SK-N-SH treated with all-trans-retinoic acid at 6 μM for 48 hours (cell line): ENCODE measurements at regions not wholly inside any gene's neighbourhood (a gene's known extent, or its start where the extent isn't known, plus 50 kb on each side); places are given as distances from the start of the nearest gene placed in this dataset.

Experiments
- ATAC-seq: fragments of 200-7000 bp; cut with Tn5 transposase; 3 replicates; pipeline ENCODE4 v1.9.1; 2020; ENCODE audit warnings: mild to moderate bottlenecking, moderate library complexity
- ARNTL ChIP-seq: fragments of 450-650 bp; formaldehyde crosslinking; IDR thresholded peaks from 2 replicates; pipeline ENCODE4 v1.5.0; 2020; ENCODE audit warnings: low read depth, mild to moderate bottlenecking, moderate library complexity, borderline replicate concordance
- BACH2 ChIP-seq: fragments of 250-450 bp; sonication (Bioruptor Pico); IDR thresholded peaks from 2 replicates; pipeline ENCODE4 v1.9.0; 2021; ENCODE audit warnings: mild to moderate bottlenecking, borderline replicate concordance
- CSDC2 ChIP-seq: fragments of 250-450 bp; sonication (Bioruptor Pico); IDR thresholded peaks from 2 replicates; pipeline ENCODE4 v1.5.0; 2020; ENCODE audit warnings: mild to moderate bottlenecking, moderate library complexity
- ESRRG ChIP-seq: fragments of 250-450 bp; sonication (Bioruptor Pico); IDR thresholded peaks from 2 replicates; pipeline ENCODE4 v1.6.1; 2021; ENCODE audit warnings: mild to moderate bottlenecking
- GLIS3 ChIP-seq: fragments of 250-450 bp; sonication (Bioruptor Pico); IDR thresholded peaks from 2 replicates; pipeline ENCODE4 v1.5.0; 2020; ENCODE audit warnings: mild to moderate bottlenecking, moderate library complexity
- ISL1 ChIP-seq: fragments of 250-450 bp; sonication (Bioruptor Pico); IDR thresholded peaks from 2 replicates; pipeline ENCODE4 v2.1.2; 2022; ENCODE audit warnings: mild to moderate bottlenecking, moderate library complexity
- PPARA ChIP-seq: fragments of 250-450 bp; sonication (Bioruptor Pico); IDR thresholded peaks from 2 replicates; pipeline ENCODE4 v1.5.0; 2020; ENCODE audit warnings: mild to moderate bottlenecking, borderline replicate concordance
- RARB ChIP-seq: fragments of 250-450 bp; sonication (Bioruptor Pico); IDR thresholded peaks from 2 replicates; pipeline ENCODE4 v1.8.0; 2021; ENCODE audit warnings: mild to moderate bottlenecking, moderate library complexity
- SNAI2 ChIP-seq: fragments of 250-450 bp; sonication (Bioruptor Pico); IDR thresholded peaks from 2 replicates; pipeline ENCODE4 v1.5.0; 2020; ENCODE audit warnings: mild to moderate bottlenecking, moderate library complexity
- TCF4 ChIP-seq: fragments of 250-450 bp; sonication (Bioruptor Pico); IDR thresholded peaks from 2 replicates; pipeline ENCODE4 v1.8.0; 2021; ENCODE audit warnings: mild to moderate bottlenecking, moderate library complexity, borderline replicate concordance
- TOX ChIP-seq: fragments of 250-450 bp; sonication (Bioruptor Pico); IDR thresholded peaks from 2 replicates; pipeline ENCODE4 v1.8.0; 2021; ENCODE audit warnings: mild to moderate bottlenecking, moderate library complexity, borderline replicate concordance
- ZC3H10 ChIP-seq: fragments of 250-450 bp; sonication (Bioruptor Pico); IDR thresholded peaks from 2 replicates; pipeline ENCODE4 v1.5.1; 2021; ENCODE audit warnings: mild to moderate bottlenecking, moderate library complexity
- ZFP3 ChIP-seq: fragments of 250-450 bp; sonication (Bioruptor Pico); IDR thresholded peaks from 2 replicates; pipeline ENCODE4 v1.5.0; 2020; ENCODE audit warnings: mild to moderate bottlenecking, moderate library complexity
- ZFP30 ChIP-seq: fragments of 450-650 bp; formaldehyde crosslinking; IDR thresholded peaks from 2 replicates; pipeline ENCODE4 v1.5.0; 2022; ENCODE audit warnings: mild to moderate bottlenecking, moderate library complexity
- ZNF565 ChIP-seq: fragments of 450-650 bp; formaldehyde crosslinking; conservative IDR thresholded peaks from 2 replicates; pipeline ENCODE4 v1.5.0; 2020; ENCODE audit warnings: low read depth, mild to moderate bottlenecking, moderate library complexity
- ZNF70 ChIP-seq: fragments of 450-650 bp; formaldehyde crosslinking; IDR thresholded peaks from 2 replicates; pipeline ENCODE4 v1.5.0; 2020; ENCODE audit warnings: mild to moderate bottlenecking, moderate library complexity
- ZNF8 ChIP-seq: fragments of 450-650 bp; formaldehyde crosslinking; IDR thresholded peaks from 2 replicates; pipeline ENCODE4 v1.5.0; 2020; ENCODE audit warnings: mild to moderate bottlenecking, moderate library complexity
- TF ChIP-seq, protein P1 (sequence below): fragments of 250-450 bp; sonication (Bioruptor Pico); IDR thresholded peaks from 2 replicates; pipeline ENCODE4 v1.5.1; 2021; ENCODE audit warnings: mild to moderate bottlenecking, moderate library complexity
- TF ChIP-seq, protein P2 (sequence below): fragments of 250-450 bp; sonication (Bioruptor Pico); IDR thresholded peaks from 2 replicates; pipeline ENCODE4 v1.5.1; 2020; ENCODE audit warnings: low read depth, mild to moderate bottlenecking, moderate library complexity
- TF ChIP-seq, protein P3 (sequence below): fragments of 250-450 bp; sonication (Bioruptor Pico); IDR thresholded peaks from 2 replicates; pipeline ENCODE4 v1.8.0; 2020; ENCODE audit warnings: mild to moderate bottlenecking, moderate library complexity, borderline replicate concordance
- TF ChIP-seq, protein P4 (sequence below): fragments of 250-450 bp; sonication (Bioruptor Pico); IDR thresholded peaks from 2 replicates; pipeline ENCODE4 v1.8.0; 2021; ENCODE audit warnings: low read depth, mild to moderate bottlenecking, moderate library complexity, borderline replicate concordance
- TF ChIP-seq, protein P5 (sequence below): fragments of 250-450 bp; sonication (Bioruptor Pico); IDR thresholded peaks from 2 replicates; pipeline ENCODE4 v1.5.0; 2020; ENCODE audit warnings: mild to moderate bottlenecking, moderate library complexity

DNA sequence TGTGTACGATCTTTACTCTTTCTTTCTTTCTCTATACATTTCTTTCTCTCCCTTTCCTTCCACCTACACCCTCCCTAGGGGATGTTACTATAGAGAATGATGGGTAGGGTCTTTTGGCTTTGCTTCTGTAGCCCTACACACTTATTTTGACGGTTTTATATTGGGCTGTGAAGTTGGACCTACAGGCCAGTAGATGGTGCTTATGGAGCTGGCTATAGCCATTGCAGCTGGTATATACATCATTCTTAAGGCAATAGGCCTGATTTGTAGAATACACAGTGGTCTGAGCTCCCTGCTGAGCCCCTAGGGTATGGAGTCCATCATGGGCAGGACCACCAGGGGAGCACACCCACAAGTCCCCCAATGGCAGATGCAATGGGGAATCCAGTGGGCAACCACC, 1869.7 kb downstream of the STIM2 start (continued):
- TF ChIP-seq, protein P1, sequence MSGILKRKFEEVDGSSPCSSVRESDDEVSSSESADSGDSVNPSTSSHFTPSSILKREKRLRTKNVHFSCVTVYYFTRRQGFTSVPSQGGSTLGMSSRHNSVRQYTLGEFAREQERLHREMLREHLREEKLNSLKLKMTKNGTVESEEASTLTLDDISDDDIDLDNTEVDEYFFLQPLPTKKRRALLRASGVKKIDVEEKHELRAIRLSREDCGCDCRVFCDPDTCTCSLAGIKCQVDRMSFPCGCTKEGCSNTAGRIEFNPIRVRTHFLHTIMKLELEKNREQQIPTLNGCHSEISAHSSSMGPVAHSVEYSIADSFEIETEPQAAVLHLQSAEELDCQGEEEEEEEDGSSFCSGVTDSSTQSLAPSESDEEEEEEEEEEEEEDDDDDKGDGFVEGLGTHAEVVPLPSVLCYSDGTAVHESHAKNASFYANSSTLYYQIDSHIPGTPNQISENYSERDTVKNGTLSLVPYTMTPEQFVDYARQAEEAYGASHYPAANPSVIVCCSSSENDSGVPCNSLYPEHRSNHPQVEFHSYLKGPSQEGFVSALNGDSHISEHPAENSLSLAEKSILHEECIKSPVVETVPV (CRISPR knock-in tag) = no peak
- TF ChIP-seq ZNF565 (CRISPR knock-in tag) = no peak
- TF ChIP-seq, protein P2, sequence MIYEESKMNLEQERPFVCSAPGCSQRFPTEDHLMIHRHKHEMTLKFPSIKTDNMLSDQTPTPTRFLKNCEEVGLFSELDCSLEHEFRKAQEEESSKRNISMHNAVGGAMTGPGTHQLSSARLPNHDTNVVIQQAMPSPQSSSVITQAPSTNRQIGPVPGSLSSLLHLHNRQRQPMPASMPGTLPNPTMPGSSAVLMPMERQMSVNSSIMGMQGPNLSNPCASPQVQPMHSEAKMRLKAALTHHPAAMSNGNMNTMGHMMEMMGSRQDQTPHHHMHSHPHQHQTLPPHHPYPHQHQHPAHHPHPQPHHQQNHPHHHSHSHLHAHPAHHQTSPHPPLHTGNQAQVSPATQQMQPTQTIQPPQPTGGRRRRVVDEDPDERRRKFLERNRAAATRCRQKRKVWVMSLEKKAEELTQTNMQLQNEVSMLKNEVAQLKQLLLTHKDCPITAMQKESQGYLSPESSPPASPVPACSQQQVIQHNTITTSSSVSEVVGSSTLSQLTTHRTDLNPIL = no peak

DNA sequence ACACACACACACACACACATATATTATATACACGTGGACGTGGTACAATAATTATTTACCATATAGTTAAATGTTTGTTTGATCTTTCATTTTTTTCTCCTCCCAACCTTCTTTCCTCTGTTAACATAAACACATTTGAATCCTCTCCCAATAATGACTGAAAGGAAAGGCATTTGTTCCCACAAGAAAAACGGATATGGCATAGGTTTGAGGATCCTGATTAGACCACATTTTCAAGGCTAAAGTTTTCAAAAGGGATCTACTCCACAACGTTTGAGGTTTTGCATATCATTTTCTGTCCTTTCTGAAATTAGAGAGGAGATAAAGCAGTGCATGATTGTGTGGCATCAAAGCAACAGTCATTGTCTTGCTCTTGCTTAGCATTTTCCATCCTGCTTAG, 1883.4 kb downstream of the STIM2 start:
- TF ChIP-seq, protein P3, sequence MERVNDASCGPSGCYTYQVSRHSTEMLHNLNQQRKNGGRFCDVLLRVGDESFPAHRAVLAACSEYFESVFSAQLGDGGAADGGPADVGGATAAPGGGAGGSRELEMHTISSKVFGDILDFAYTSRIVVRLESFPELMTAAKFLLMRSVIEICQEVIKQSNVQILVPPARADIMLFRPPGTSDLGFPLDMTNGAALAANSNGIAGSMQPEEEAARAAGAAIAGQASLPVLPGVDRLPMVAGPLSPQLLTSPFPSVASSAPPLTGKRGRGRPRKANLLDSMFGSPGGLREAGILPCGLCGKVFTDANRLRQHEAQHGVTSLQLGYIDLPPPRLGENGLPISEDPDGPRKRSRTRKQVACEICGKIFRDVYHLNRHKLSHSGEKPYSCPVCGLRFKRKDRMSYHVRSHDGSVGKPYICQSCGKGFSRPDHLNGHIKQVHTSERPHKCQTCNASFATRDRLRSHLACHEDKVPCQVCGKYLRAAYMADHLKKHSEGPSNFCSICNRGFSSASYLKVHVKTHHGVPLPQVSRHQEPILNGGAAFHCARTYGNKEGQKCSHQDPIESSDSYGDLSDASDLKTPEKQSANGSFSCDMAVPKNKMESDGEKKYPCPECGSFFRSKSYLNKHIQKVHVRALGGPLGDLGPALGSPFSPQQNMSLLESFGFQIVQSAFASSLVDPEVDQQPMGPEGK (CRISPR knock-in tag) = no peak
- no peak for TF ChIP-seq PPARA (CRISPR knock-in tag)
- TF ChIP-seq ZFP30 (CRISPR knock-in tag) = no peak
- no peak for TF ChIP-seq TCF4 (CRISPR knock-in tag)
- TF ChIP-seq ISL1 (CRISPR knock-in tag) = no peak
- TF ChIP-seq, protein P4, sequence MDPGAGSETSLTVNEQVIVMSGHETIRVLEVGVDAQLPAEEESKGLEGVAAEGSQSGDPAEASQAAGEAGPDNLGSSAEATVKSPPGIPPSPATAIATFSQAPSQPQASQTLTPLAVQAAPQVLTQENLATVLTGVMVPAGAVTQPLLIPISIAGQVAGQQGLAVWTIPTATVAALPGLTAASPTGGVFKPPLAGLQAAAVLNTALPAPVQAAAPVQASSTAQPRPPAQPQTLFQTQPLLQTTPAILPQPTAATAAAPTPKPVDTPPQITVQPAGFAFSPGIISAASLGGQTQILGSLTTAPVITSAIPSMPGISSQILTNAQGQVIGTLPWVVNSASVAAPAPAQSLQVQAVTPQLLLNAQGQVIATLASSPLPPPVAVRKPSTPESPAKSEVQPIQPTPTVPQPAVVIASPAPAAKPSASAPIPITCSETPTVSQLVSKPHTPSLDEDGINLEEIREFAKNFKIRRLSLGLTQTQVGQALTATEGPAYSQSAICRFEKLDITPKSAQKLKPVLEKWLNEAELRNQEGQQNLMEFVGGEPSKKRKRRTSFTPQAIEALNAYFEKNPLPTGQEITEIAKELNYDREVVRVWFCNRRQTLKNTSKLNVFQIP = no peak
- TF ChIP-seq, protein P2 = no peak
- TF ChIP-seq ZNF8 (CRISPR knock-in tag) = no peak
- TF ChIP-seq ARNTL (CRISPR knock-in tag) = no peak
- no peak for TF ChIP-seq GLIS3 (CRISPR knock-in tag)
- TF ChIP-seq RARB (CRISPR knock-in tag) = no peak
- TF ChIP-seq, protein P1 (CRISPR knock-in tag) = no peak
- TF ChIP-seq SNAI2 (CRISPR knock-in tag) = no peak
- TF ChIP-seq ZNF565 (CRISPR knock-in tag) = no peak
- TF ChIP-seq BACH2 (CRISPR knock-in tag) = no peak
- TF ChIP-seq ZNF70 (CRISPR knock-in tag) = no peak
- no peak for TF ChIP-seq ZC3H10 (CRISPR knock-in tag)
- ATAC-seq = no peak

DNA sequence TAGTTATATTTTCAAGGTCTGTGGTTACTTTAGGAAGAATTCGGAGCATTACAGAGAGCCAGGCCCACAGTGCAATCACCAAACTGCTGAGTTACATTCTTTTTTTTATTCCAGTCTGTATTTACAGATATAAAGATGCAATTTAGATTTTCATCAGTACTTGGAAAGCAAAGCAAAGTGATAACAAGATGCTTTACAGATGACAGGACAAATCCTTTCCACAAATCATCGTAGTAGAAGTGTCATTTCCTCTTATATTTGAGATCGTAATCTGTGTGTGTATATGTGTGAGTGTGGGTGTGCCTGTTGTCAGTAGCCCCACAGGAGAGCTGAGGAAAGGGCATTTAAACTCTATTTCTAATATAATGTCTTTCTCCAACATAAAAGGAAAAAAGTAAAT, 1893.7 kb downstream of the STIM2 start:
- ATAC-seq = no peak
- TF ChIP-seq SNAI2 (CRISPR knock-in tag) (no peak), CSDC2 (CRISPR knock-in tag) (no peak), ZFP30 (CRISPR knock-in tag) (no peak), ZNF565 (CRISPR knock-in tag) (no peak), ZFP3 (CRISPR knock-in tag) (no peak), TOX (CRISPR knock-in tag) (no peak), ZNF8 (CRISPR knock-in tag) (no peak), ESRRG (CRISPR knock-in tag) (no peak), PPARA (CRISPR knock-in tag) (no peak), GLIS3 (CRISPR knock-in tag) (no peak), ZNF70 (CRISPR knock-in tag) (no peak), ISL1 (CRISPR knock-in tag) (no peak), RARB (CRISPR knock-in tag) (no peak)
- TF ChIP-seq, protein P5, sequence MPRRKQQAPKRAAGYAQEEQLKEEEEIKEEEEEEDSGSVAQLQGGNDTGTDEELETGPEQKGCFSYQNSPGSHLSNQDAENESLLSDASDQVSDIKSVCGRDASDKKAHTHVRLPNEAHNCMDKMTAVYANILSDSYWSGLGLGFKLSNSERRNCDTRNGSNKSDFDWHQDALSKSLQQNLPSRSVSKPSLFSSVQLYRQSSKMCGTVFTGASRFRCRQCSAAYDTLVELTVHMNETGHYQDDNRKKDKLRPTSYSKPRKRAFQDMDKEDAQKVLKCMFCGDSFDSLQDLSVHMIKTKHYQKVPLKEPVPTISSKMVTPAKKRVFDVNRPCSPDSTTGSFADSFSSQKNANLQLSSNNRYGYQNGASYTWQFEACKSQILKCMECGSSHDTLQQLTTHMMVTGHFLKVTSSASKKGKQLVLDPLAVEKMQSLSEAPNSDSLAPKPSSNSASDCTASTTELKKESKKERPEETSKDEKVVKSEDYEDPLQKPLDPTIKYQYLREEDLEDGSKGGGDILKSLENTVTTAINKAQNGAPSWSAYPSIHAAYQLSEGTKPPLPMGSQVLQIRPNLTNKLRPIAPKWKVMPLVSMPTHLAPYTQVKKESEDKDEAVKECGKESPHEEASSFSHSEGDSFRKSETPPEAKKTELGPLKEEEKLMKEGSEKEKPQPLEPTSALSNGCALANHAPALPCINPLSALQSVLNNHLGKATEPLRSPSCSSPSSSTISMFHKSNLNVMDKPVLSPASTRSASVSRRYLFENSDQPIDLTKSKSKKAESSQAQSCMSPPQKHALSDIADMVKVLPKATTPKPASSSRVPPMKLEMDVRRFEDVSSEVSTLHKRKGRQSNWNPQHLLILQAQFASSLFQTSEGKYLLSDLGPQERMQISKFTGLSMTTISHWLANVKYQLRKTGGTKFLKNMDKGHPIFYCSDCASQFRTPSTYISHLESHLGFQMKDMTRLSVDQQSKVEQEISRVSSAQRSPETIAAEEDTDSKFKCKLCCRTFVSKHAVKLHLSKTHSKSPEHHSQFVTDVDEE (CRISPR knock-in tag) = no peak
- TF ChIP-seq, protein P2 = no peak
- TF ChIP-seq, protein P3 (CRISPR knock-in tag) = no peak
